ENCODE measurements at regions not wholly inside any gene's neighbourhood (a gene's known extent, or its start where the extent isn't known, plus 50 kb on each side); places are given as distances from the start of the nearest gene placed in this dataset.

- TF ChIP-seq, protein P1, sequence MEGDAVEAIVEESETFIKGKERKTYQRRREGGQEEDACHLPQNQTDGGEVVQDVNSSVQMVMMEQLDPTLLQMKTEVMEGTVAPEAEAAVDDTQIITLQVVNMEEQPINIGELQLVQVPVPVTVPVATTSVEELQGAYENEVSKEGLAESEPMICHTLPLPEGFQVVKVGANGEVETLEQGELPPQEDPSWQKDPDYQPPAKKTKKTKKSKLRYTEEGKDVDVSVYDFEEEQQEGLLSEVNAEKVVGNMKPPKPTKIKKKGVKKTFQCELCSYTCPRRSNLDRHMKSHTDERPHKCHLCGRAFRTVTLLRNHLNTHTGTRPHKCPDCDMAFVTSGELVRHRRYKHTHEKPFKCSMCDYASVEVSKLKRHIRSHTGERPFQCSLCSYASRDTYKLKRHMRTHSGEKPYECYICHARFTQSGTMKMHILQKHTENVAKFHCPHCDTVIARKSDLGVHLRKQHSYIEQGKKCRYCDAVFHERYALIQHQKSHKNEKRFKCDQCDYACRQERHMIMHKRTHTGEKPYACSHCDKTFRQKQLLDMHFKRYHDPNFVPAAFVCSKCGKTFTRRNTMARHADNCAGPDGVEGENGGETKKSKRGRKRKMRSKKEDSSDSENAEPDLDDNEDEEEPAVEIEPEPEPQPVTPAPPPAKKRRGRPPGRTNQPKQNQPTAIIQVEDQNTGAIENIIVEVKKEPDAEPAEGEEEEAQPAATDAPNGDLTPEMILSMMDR (IDR thresholded peaks at IDR 0.05): no peak
- TF ChIP-seq POLR2A (IDR thresholded peaks at IDR 0.05): no peak
- WGBS, 4 donors: 71 to 76% (median 75%) methylated on average over 3 of the region's 3 CpGs
- H3K27me3 ChIP-seq: no peaks in the 10 kb centered on the region
- no peaks in the 10 kb centered on the region for H3K36me3 ChIP-seq
- ATAC-seq (no peak), DNase-seq (no peak)
- intact Hi-C loops (cut with DNase I): no loop called here
- H3K9me3 ChIP-seq: peaks cover 0 to 3% (median 0%) of the 10 kb centered on the region in 12 donors
- no peak overlapping the region for H3K27ac ChIP-seq
- H3K4me1 ChIP-seq: no peaks in the 10 kb centered on the region
- no peak overlapping the region for H3K4me3 ChIP-seq
These were observed 477.0 kb downstream of the EPHA3 start for GRCh38 chr3:89584398-89584797.

DNA sequence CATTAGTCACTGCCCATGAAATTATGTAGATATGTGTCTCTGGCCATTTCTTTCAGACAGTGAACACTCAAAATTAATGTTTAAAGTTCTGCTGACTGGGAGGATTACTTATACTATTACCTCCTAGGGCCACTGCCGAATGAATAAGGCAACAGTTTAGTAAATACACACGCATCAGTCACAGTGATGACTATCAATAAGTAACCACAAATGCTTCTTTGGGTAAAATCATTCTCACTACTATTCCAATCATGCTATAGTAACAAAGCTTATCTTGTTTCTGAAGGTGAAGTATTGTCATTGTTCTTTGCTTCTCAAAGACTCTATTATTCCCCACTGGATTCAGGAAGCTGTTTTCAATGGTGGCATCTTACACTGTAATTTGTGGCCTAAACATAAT, 478.8 kb downstream of the EPHA3 start:
- ATAC-seq: no peak
- no peak for DNase-seq
- no peaks in the 10 kb centered on the region for H3K4me1 ChIP-seq
- H3K9me3 ChIP-seq: peaks cover 0 to 3% (median 0%) of the 10 kb centered on the region in 12 donors
- no peaks in the 10 kb centered on the region for H3K36me3 ChIP-seq
- WGBS, 4 donors: 80 to 90% (median 85%) methylated on average over 2 of the region's 2 CpGs
- intact Hi-C loops (cut with DNase I): loop anchor here in 1 of 10 donors (2.0 kb wide), 1 partner anchor 19 kb away; no protein-coding TSS in a partner anchor
- no peaks in the 10 kb centered on the region for H3K27me3 ChIP-seq
- TF ChIP-seq, protein P1 (IDR thresholded peaks at IDR 0.05): no peak
- TF ChIP-seq POLR2A (IDR thresholded peaks at IDR 0.05): no peak
- no peak overlapping the region for H3K27ac ChIP-seq
- no peak overlapping the region for H3K4me3 ChIP-seq

GRCh38 chr3:89586676-89587075, 479.3 kb downstream of the EPHA3 start:
- intact Hi-C loops (cut with DNase I): loop anchor here in 1 of 10 donors (2.0 kb wide), 1 partner anchor 20 kb away; no protein-coding TSS in a partner anchor

GRCh38 chr3:89606151-89606550, 498.7 kb downstream of the EPHA3 start:
- no peak overlapping the region for H3K4me3 ChIP-seq
- intact Hi-C loops (cut with DNase I): no loop called here
- no peaks in the 10 kb centered on the region for H3K4me1 ChIP-seq
- H3K36me3 ChIP-seq: no peaks in the 10 kb centered on the region
- no peak for ATAC-seq
- no peak overlapping the region for H3K27ac ChIP-seq
- 56 to 67% (median 62%) methylated on average over 1 of the region's 1 CpG for WGBS, 4 donors
- DNase-seq: no peak
- TF ChIP-seq, protein P1 (IDR thresholded peaks at IDR 0.05): no peak
- no peak for TF ChIP-seq POLR2A (IDR thresholded peaks at IDR 0.05)
- no peaks in the 10 kb centered on the region for H3K9me3 ChIP-seq
- H3K27me3 ChIP-seq: no peaks in the 10 kb centered on the region

More at GRCh38 chr3:89586676-89587075, 479.3 kb downstream of the EPHA3 start:
- Histone ChIP-seq H3K4me3 (no peak overlapping the region), H3K4me1 (no peaks in the 10 kb centered on the region), H3K9me3 (peaks cover 0 to 3% (median 0%) of the 10 kb centered on the region in 12 donors), H3K36me3 (no peaks in the 10 kb centered on the region), H3K27ac (no peak overlapping the region), H3K27me3 (no peaks in the 10 kb centered on the region)
- WGBS, 4 donors: 80 to 97% (median 94%) methylated on average over 1 of the region's 1 CpG
- DNase-seq (no peak), ATAC-seq (no peak)
- TF ChIP-seq POLR2A (IDR thresholded peaks at IDR 0.05): no peak
- TF ChIP-seq, protein P1 (IDR thresholded peaks at IDR 0.05): no peak
